Activated B cell treated with CpG ODN at 0.5 μM for 24 hours (primary cell): ENCODE measurements at regions not wholly inside any gene's neighbourhood (a gene's known extent, or its start where the extent isn't known, plus 50 kb on each side); places are given as distances from the start of the nearest gene placed in this dataset.

Experiments used
- ATAC-seq: fragments of 200-7000 bp; cut with Tn5 transposase; one replicate; pipeline ENCODE4 v1.10.0; 2021; ENCODE audit warnings: low read depth, mild to moderate bottlenecking, moderate library complexity
- CTCF ChIA-PET: fragments of 350-600 bp; sonication (Branson Sonifier 250); formaldehyde crosslinking; loops from one replicate; lab custom pipeline; 2021; ENCODE audit warnings: antibody characterized with exemption; lab: Charles Lee
- POLR2A ChIA-PET: fragments of 350-600 bp; sonication (Branson Sonifier 250); formaldehyde crosslinking; loops from one replicate; lab custom pipeline; 2021; ENCODE audit warnings: antibody characterized with exemption; lab: Charles Lee
- DNase-seq: peaks from one replicate; pipeline ENCODE4 v3.0.0; 2022
- H3K27ac Mint-ChIP-seq: one replicate; pipeline ENCODE4 v1.8.0; 2020; ENCODE audit warnings: mixed read lengths
- H3K27me3 Mint-ChIP-seq: one replicate; pipeline ENCODE4 v1.8.0; 2021; ENCODE audit warnings: mixed read lengths
- H3K36me3 Mint-ChIP-seq: one replicate; pipeline ENCODE4 v1.8.0; 2021; ENCODE audit warnings: low read depth, mixed read lengths
- H3K4me1 Mint-ChIP-seq: one replicate; pipeline ENCODE4 v1.8.0; 2021; ENCODE audit warnings: mixed read lengths
- H3K4me3 Mint-ChIP-seq: one replicate; pipeline ENCODE4 v1.8.0; 2020; ENCODE audit warnings: mild to moderate bottlenecking, mixed read lengths
- H3K9me3 Mint-ChIP-seq: one replicate; pipeline ENCODE4 v1.8.0; 2020; ENCODE audit warnings: mixed read lengths
- CTCF ChIP-seq: fragments of 200-600 bp; IDR thresholded peaks from one replicate; pipeline ENCODE4 v1.8.0; 2022; ENCODE audit warnings: antibody characterized with exemption, mild to moderate bottlenecking
- intact Hi-C: fragments of 100-400 bp; cut with micrococcal nuclease; formaldehyde crosslinking; loops from one replicate; pipeline ENCODE4 v1.15.1; 2024

- no peak for ATAC-seq
- H3K36me3 Mint-ChIP-seq: no peaks in the 10 kb centered on the region
- H3K4me1 Mint-ChIP-seq: peaks cover 24% of the 10 kb centered on the region
- CTCF ChIA-PET: no interaction called here
- peaks cover 3% of the 10 kb centered on the region for H3K27me3 Mint-ChIP-seq
- DNase-seq: no peak
- no peaks in the 10 kb centered on the region for H3K9me3 Mint-ChIP-seq
- TF ChIP-seq CTCF: no peak
- no peak overlapping the region for H3K27ac Mint-ChIP-seq
- intact Hi-C loops: no loop called here
- H3K4me3 Mint-ChIP-seq: no peak overlapping the region
- POLR2A ChIA-PET: no interaction called here
Measured at GRCh38 chr6:4319981-4320683, 184.8 kb upstream of the ECI2 start.

GRCh38 chr6:4318321-4318720 is 182.9 kb upstream of the ECI2 start:
- POLR2A ChIA-PET: no interaction called here
- H3K27ac Mint-ChIP-seq: no peak overlapping the region
- H3K9me3 Mint-ChIP-seq: no peaks in the 10 kb centered on the region
- CTCF ChIA-PET: no interaction called here
- H3K4me1 Mint-ChIP-seq: peaks cover 24% of the 10 kb centered on the region
- TF ChIP-seq CTCF: no peak
- H3K36me3 Mint-ChIP-seq: no peaks in the 10 kb centered on the region
- intact Hi-C loops: no loop called here
- DNase-seq (no peak), ATAC-seq (no peak)
- H3K4me3 Mint-ChIP-seq: no peak overlapping the region
- H3K27me3 Mint-ChIP-seq: peaks cover under 1% of the 10 kb centered on the region

GRCh38 chr6:4316867-4317400 is 181.6 kb upstream of the ECI2 start:
- ATAC-seq: no peak
- ChIA-PET CTCF (no interaction called here), POLR2A (no interaction called here)
- Mint-ChIP-seq H3K27me3 (no peaks in the 10 kb centered on the region), H3K4me3 (no peak overlapping the region), H3K9me3 (peaks cover 11% of the 10 kb centered on the region), H3K4me1 (peaks cover 24% of the 10 kb centered on the region), H3K36me3 (no peaks in the 10 kb centered on the region), H3K27ac (no peak overlapping the region)
- DNase-seq: no peak
- no peak for TF ChIP-seq CTCF
- intact Hi-C loops: no loop called here

GRCh38 chr6:4314201-4314707 is 178.9 kb upstream of the ECI2 start:
- intact Hi-C loops: no loop called here
- no peak overlapping the region for H3K27ac Mint-ChIP-seq
- POLR2A ChIA-PET: no interaction called here
- CTCF ChIA-PET: no interaction called here
- H3K9me3 Mint-ChIP-seq: peaks cover 28% of the 10 kb centered on the region
- H3K4me1 Mint-ChIP-seq: peaks cover 24% of the 10 kb centered on the region
- TF ChIP-seq CTCF: no peak
- no peak overlapping the region for H3K4me3 Mint-ChIP-seq
- H3K27me3 Mint-ChIP-seq: no peaks in the 10 kb centered on the region
- no peak for ATAC-seq
- DNase-seq: no peak
- no peaks in the 10 kb centered on the region for H3K36me3 Mint-ChIP-seq

- peaks cover 17% of the 10 kb centered on the region for H3K4me1 Mint-ChIP-seq
- CTCF ChIA-PET: interaction anchor here (0.8 kb wide), 1 partner anchor 624 kb away, joined by 3 read pairs; no protein-coding TSS in a partner anchor
- H3K36me3 Mint-ChIP-seq: no peaks in the 10 kb centered on the region
- peaks cover 28% of the 10 kb centered on the region for H3K9me3 Mint-ChIP-seq
- POLR2A ChIA-PET: no interaction called here
- TF ChIP-seq CTCF: no peak
- H3K4me3 Mint-ChIP-seq: no peak overlapping the region
- ATAC-seq (no peak), DNase-seq (no peak)
- H3K27ac Mint-ChIP-seq: no peak overlapping the region
- intact Hi-C loops: loop anchor here (2.0 kb wide), 1 partner anchor 624 kb away; no protein-coding TSS in a partner anchor
- H3K27me3 Mint-ChIP-seq: peaks cover 2% of the 10 kb centered on the region
Measured at GRCh38 chr6:4313044-4313686, 177.8 kb upstream of the ECI2 start.
